ENCODE measurements at regions not wholly inside any gene's neighbourhood (a gene's known extent, or its start where the extent isn't known, plus 50 kb on each side); places are given as distances from the start of the nearest gene placed in this dataset.

DNA sequence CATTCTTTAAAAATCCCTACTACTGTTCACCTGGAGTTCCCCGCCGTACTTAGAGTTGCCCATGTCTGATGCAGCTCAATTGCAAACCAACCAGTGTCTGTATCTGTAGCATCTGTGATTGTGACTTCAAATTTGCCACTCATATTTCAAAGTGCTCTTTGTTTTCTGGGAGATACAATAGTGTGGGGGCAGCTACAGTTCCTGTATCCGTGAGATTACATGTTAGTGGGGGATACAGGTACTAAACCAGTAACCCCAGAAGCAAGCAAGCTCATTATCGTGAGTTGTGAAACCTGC is 140.9 kb downstream of the ANKRD60 start:
- Mint-ChIP-seq H3K9me3 (no peaks in the 10 kb centered on the region), H3K36me3 (no peaks in the 10 kb centered on the region), H3K4me3 (no peak overlapping the region), H3K27ac (no peak overlapping the region), H3K27me3 (ENCODE audit: low read depth in 2 of 2) (peaks cover 0 to 3% of the 10 kb centered on the region in 2 donors), H3K4me1 (no peaks in the 10 kb centered on the region)
- TF ChIP-seq, protein P1, sequence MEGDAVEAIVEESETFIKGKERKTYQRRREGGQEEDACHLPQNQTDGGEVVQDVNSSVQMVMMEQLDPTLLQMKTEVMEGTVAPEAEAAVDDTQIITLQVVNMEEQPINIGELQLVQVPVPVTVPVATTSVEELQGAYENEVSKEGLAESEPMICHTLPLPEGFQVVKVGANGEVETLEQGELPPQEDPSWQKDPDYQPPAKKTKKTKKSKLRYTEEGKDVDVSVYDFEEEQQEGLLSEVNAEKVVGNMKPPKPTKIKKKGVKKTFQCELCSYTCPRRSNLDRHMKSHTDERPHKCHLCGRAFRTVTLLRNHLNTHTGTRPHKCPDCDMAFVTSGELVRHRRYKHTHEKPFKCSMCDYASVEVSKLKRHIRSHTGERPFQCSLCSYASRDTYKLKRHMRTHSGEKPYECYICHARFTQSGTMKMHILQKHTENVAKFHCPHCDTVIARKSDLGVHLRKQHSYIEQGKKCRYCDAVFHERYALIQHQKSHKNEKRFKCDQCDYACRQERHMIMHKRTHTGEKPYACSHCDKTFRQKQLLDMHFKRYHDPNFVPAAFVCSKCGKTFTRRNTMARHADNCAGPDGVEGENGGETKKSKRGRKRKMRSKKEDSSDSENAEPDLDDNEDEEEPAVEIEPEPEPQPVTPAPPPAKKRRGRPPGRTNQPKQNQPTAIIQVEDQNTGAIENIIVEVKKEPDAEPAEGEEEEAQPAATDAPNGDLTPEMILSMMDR (IDR thresholded peaks at IDR 0.05), result peak; percentile 2
- no peak overlapping the region for H3K27ac ChIP-seq (ENCODE audit: low read length)
- H3K4me1 ChIP-seq (ENCODE audit: control insufficient read depth, insufficient read depth, low read length), result no peaks in the 10 kb centered on the region
- no peaks in the 10 kb centered on the region for H3K27me3 ChIP-seq (ENCODE audit: control insufficient read depth, insufficient read depth, low read length)
- DNase-seq (no peak), ATAC-seq (no peak)
- intact Hi-C loops (cut with micrococcal nuclease), result loop anchor here (5.0 kb wide), 1 partner anchor 490 kb away; no protein-coding TSS in a partner anchor
- no peaks in the 10 kb centered on the region for H3K36me3 ChIP-seq (ENCODE audit: control insufficient read depth, insufficient read depth, low read length)
- no peaks in the 10 kb centered on the region for H3K9me3 ChIP-seq (ENCODE audit: control insufficient read depth, insufficient read depth, low read length)
- no peak overlapping the region for H3K4me3 ChIP-seq (ENCODE audit: low read length)
- 76% methylated on average over 4 of the region's 4 CpGs for WGBS (ENCODE audit: insufficient coverage)

DNA sequence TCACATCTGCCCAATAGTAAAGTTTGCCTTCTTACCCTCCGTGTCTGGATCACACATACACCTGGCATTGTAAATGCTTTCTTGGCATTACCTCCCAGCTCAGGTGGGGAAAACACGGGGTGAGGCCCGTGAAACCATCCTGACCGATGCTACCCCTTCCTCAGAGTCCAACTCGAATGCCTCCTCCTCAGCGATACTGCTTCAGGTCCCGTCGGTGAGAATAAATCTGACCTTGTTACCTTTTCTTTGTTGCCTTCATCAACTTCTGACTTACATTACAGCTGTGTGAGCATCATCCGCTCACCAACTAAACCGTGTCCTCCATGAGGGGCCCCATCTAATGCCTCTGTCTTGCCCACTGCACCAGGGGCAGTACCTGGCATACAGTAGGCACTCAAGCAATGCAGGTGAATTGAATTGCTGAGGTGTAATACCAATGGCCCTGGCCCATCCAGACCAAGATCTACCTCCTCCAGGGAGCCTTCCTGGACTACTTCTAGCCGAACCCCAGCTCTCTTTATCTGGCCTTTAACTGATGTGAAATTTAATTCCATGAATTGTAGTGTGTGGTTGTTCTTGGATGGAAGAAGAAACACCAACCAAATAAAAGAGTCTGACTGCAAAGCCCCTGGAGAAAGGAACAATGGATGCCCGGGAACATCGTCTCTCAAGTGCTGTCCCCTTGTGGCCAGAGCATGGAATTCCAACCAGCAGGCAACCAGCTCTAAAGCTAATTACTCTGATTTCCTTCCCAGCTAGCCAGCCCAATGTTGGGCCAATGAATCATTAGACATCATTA is 141.5 kb downstream of the ANKRD60 start:
- no peak overlapping the region for H3K4me3 Mint-ChIP-seq
- intact Hi-C loops (cut with micrococcal nuclease), result loop anchor here (5.0 kb wide), 1 partner anchor 490 kb away; no protein-coding TSS in a partner anchor
- peak in 1 of 2 donors; percentile 31 for DNase-seq
- H3K27me3 Mint-ChIP-seq (ENCODE audit: low read depth in 2 of 2), result peaks cover 0 to 3% of the 10 kb centered on the region in 2 donors
- no peak overlapping the region for H3K4me3 ChIP-seq (ENCODE audit: low read length)
- no peaks in the 10 kb centered on the region for H3K4me1 Mint-ChIP-seq
- no peaks in the 10 kb centered on the region for H3K9me3 ChIP-seq (ENCODE audit: control insufficient read depth, insufficient read depth, low read length)
- H3K27me3 ChIP-seq (ENCODE audit: control insufficient read depth, insufficient read depth, low read length), result no peaks in the 10 kb centered on the region
- H3K36me3 ChIP-seq (ENCODE audit: control insufficient read depth, insufficient read depth, low read length), result no peaks in the 10 kb centered on the region
- ATAC-seq, result no peak
- no peaks in the 10 kb centered on the region for H3K9me3 Mint-ChIP-seq
- no peaks in the 10 kb centered on the region for H3K36me3 Mint-ChIP-seq
- 80% methylated on average over 12 of the region's 13 CpGs for WGBS (ENCODE audit: insufficient coverage)
- TF ChIP-seq, protein P1 (IDR thresholded peaks at IDR 0.05), result peak; percentile 14
- H3K27ac Mint-ChIP-seq, result no peak overlapping the region
- no peak overlapping the region for H3K27ac ChIP-seq (ENCODE audit: low read length)
- no peaks in the 10 kb centered on the region for H3K4me1 ChIP-seq (ENCODE audit: control insufficient read depth, insufficient read depth, low read length)

- Histone ChIP-seq H3K4me1 (ENCODE audit: control insufficient read depth, insufficient read depth, low read length) (no peaks in the 10 kb centered on the region), H3K36me3 (ENCODE audit: control insufficient read depth, insufficient read depth, low read length) (no peaks in the 10 kb centered on the region), H3K4me3 (ENCODE audit: low read length) (no peak overlapping the region), H3K27ac (ENCODE audit: low read length) (no peak overlapping the region), H3K9me3 (ENCODE audit: control insufficient read depth, insufficient read depth, low read length) (no peaks in the 10 kb centered on the region), H3K27me3 (ENCODE audit: control insufficient read depth, insufficient read depth, low read length) (no peaks in the 10 kb centered on the region)
- Mint-ChIP-seq H3K4me3 (no peak overlapping the region), H3K4me1 (no peaks in the 10 kb centered on the region), H3K27me3 (ENCODE audit: low read depth in 2 of 2) (peaks cover 0 to 3% of the 10 kb centered on the region in 2 donors), H3K9me3 (no peaks in the 10 kb centered on the region), H3K27ac (no peak overlapping the region), H3K36me3 (no peaks in the 10 kb centered on the region)
- intact Hi-C loops (cut with micrococcal nuclease), result loop anchor here (5.0 kb wide), 1 partner anchor 488 kb away; no protein-coding TSS in a partner anchor
- DNase-seq, result no peak
- ATAC-seq, result no peak
- WGBS (ENCODE audit: insufficient coverage), result 94% methylated on average over 5 of the region's 6 CpGs
- TF ChIP-seq, protein P1 (IDR thresholded peaks at IDR 0.05), result no peak
Measured at GRCh38 chr20:58084966-58085365, 143.5 kb downstream of the ANKRD60 start.

GRCh38 chr20:58084566-58084965 is 143.9 kb downstream of the ANKRD60 start:
- Histone ChIP-seq H3K27ac (ENCODE audit: low read length) (no peak overlapping the region), H3K4me3 (ENCODE audit: low read length) (no peak overlapping the region), H3K9me3 (ENCODE audit: control insufficient read depth, insufficient read depth, low read length) (no peaks in the 10 kb centered on the region), H3K4me1 (ENCODE audit: control insufficient read depth, insufficient read depth, low read length) (no peaks in the 10 kb centered on the region), H3K36me3 (ENCODE audit: control insufficient read depth, insufficient read depth, low read length) (no peaks in the 10 kb centered on the region), H3K27me3 (ENCODE audit: control insufficient read depth, insufficient read depth, low read length) (no peaks in the 10 kb centered on the region)
- 94% methylated on average over 6 of the region's 7 CpGs for WGBS (ENCODE audit: insufficient coverage)
- Mint-ChIP-seq H3K27me3 (ENCODE audit: low read depth in 2 of 2) (peaks cover 0 to 3% of the 10 kb centered on the region in 2 donors), H3K4me1 (no peaks in the 10 kb centered on the region), H3K36me3 (no peaks in the 10 kb centered on the region), H3K9me3 (no peaks in the 10 kb centered on the region), H3K4me3 (no peak overlapping the region), H3K27ac (no peak overlapping the region)
- DNase-seq (no peak), ATAC-seq (no peak)
- intact Hi-C loops (cut with micrococcal nuclease), result no loop called here
- TF ChIP-seq, protein P1 (IDR thresholded peaks at IDR 0.05), result no peak

Data from natural killer cell (primary cell).